Heart left ventricle (tissue), 13 donors: ENCODE measurements at regions not wholly inside any gene's neighbourhood (a gene's known extent, or its start where the extent isn't known, plus 50 kb on each side); places are given as distances from the start of the nearest gene placed in this dataset.

ENCODE experiments used
- CTCF ChIP-seq, 12 donors: fragments of 200-600 bp; sonication (generic) in 4 of 12; IDR thresholded peaks; one replicate each; pipeline versions ENCODE4 v1.5.0 to v1.8.0; 2018 to 2022; ENCODE audit warnings: antibody characterized with exemption in 12 of 12, mild to moderate bottlenecking in 5 of 12
- POLR2A ChIP-seq, 2 donors: fragments of 450-650 bp; IDR thresholded peaks; one replicate each; pipeline ENCODE4 v1.6.1; 2017; ENCODE audit warnings: antibody characterized with exemption in 2 of 2, mild to moderate bottlenecking in 2 of 2, moderate library complexity in 2 of 2
- donor health status: ischemic (EF 13 %, LVEDD 7.1; RV severe dilation, severe dysfunction).
- donor health status: DM: no; HTN: yes; CAD: no.
- donor health status: DM: no; HTN: no; CAD: no.
- donor health status: ischemic (EF 25% LVEDD 6.9; RV normal size, moderate dysfunction).
- donor health status: ischemic (EF 25% LVEDD 5.7; RV mildly dilated, moderate dysfunction).
- donor health status: ischemic (EF 35%, LVEDD 5.7; RV mildly dilated, moderate dysfunction).
- donor health status: nonischemic (EF 11% LVEDD 7.7; RV severe dilation, severe dysfunction).
- donor health status: DM: yes; HTN: yes; CAD: no.
- donor health status: PGD.
- donor health status: ischemic (EF 29% LVEDD 5.4; RV normal size, mild dysfunction).
- donor health status: nonischemic (EF 23%, LVEDD 6.1; RV moderate dilation, normal function).

GRCh38 chr14:54267172-54267571 lies 129.6 kb upstream of the CDKN3 start:
- TF ChIP-seq CTCF (IDR thresholded peaks at IDR 0.05) (no peak), POLR2A (IDR thresholded peaks at IDR 0.05) (no peak)
